ENCODE measurements at regions not wholly inside any gene's neighbourhood (a gene's known extent, or its start where the extent isn't known, plus 50 kb on each side); places are given as distances from the start of the nearest gene placed in this dataset.

DNA sequence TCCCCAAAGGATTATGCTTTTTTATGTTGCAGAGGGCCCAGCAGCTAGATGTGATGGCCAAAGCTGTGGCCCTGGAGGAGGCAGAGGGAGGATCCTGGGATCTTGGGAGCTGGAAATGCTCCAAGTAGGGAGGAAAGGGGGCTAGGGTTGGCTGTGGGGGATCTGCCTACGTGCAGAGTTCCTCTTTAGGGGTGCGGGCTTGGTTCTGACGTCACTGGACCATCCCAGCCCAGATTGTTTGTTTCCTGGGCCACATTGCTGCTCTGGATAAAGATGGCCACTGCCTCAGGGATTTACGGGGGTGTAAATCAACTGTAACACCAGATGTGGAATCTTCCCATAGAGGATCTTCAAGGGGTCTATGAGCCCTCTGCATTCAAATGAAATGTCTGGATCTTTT lies 110.3 kb upstream of the SYT13 start:
- peaks cover 11% of the 10 kb centered on the region for H3K4me1 Mint-ChIP-seq (ENCODE audit: low read depth, unreplicated experiment)
- H3K27ac Mint-ChIP-seq (ENCODE audit: unreplicated experiment) = no peak overlapping the region
- H3K4me1 ChIP-seq (ENCODE audit: insufficient read depth, low read length) = peaks cover 16% of the 10 kb centered on the region
- TF ChIP-seq EZH2 (IDR thresholded peaks at IDR 0.05; ENCODE audit: insufficient read depth, low read length) = no peak
- TF ChIP-seq, protein P1, sequence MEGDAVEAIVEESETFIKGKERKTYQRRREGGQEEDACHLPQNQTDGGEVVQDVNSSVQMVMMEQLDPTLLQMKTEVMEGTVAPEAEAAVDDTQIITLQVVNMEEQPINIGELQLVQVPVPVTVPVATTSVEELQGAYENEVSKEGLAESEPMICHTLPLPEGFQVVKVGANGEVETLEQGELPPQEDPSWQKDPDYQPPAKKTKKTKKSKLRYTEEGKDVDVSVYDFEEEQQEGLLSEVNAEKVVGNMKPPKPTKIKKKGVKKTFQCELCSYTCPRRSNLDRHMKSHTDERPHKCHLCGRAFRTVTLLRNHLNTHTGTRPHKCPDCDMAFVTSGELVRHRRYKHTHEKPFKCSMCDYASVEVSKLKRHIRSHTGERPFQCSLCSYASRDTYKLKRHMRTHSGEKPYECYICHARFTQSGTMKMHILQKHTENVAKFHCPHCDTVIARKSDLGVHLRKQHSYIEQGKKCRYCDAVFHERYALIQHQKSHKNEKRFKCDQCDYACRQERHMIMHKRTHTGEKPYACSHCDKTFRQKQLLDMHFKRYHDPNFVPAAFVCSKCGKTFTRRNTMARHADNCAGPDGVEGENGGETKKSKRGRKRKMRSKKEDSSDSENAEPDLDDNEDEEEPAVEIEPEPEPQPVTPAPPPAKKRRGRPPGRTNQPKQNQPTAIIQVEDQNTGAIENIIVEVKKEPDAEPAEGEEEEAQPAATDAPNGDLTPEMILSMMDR (IDR thresholded peaks at IDR 0.05; ENCODE audit: insufficient read depth, low read depth, low read length) = no peak
- no peak overlapping the region for H3K9ac ChIP-seq (ENCODE audit: low read length)
- H3K27me3 Mint-ChIP-seq (ENCODE audit: low read depth, unreplicated experiment) = peaks cover 79% of the 10 kb centered on the region
- H3K4me3 Mint-ChIP-seq (ENCODE audit: unreplicated experiment) = no peak overlapping the region
- FAIRE-seq = no peak
- H3K36me3 ChIP-seq (ENCODE audit: insufficient read depth, low read length) = no peaks in the 10 kb centered on the region
- no peak overlapping the region for H3K4me2 ChIP-seq (ENCODE audit: low read length)
- no peak overlapping the region for H3K4me3 ChIP-seq (ENCODE audit: insufficient read depth, low read depth, low read length)
- H3K27ac ChIP-seq (ENCODE audit: low read depth, low read length) = no peak overlapping the region
- no peaks in the 10 kb centered on the region for H3K9me3 ChIP-seq (ENCODE audit: insufficient read depth, low read depth, low read length)
- no peaks in the 10 kb centered on the region for H3K36me3 Mint-ChIP-seq (ENCODE audit: low read depth, unreplicated experiment)
- H2AFZ ChIP-seq (ENCODE audit: low read depth, low read length) = no peak overlapping the region
- H3K79me2 ChIP-seq (ENCODE audit: insufficient read depth, low read length) = no peaks in the 10 kb centered on the region
- H3K9me3 Mint-ChIP-seq (ENCODE audit: unreplicated experiment) = peaks cover 3% of the 10 kb centered on the region
- no peak for DNase-seq (ENCODE audit: low read depth)
- no peaks in the 10 kb centered on the region for H4K20me1 ChIP-seq (ENCODE audit: insufficient read depth, low read length)
- H3K27me3 ChIP-seq (ENCODE audit: insufficient read depth, low read length) = no peaks in the 10 kb centered on the region

GRCh38 chr11:45395947-45396346 lies 109.8 kb upstream of the SYT13 start:
- no peak overlapping the region for H3K27ac ChIP-seq (ENCODE audit: low read depth, low read length)
- H2AFZ ChIP-seq (ENCODE audit: low read depth, low read length) = no peak overlapping the region
- no peak overlapping the region for H3K27ac Mint-ChIP-seq (ENCODE audit: unreplicated experiment)
- no peak overlapping the region for H3K4me3 Mint-ChIP-seq (ENCODE audit: unreplicated experiment)
- no peaks in the 10 kb centered on the region for H3K36me3 ChIP-seq (ENCODE audit: insufficient read depth, low read length)
- H3K9me3 ChIP-seq (ENCODE audit: insufficient read depth, low read depth, low read length) = no peaks in the 10 kb centered on the region
- TF ChIP-seq, protein P1 (IDR thresholded peaks at IDR 0.05; ENCODE audit: insufficient read depth, low read depth, low read length) = no peak
- no peak for TF ChIP-seq EZH2 (IDR thresholded peaks at IDR 0.05; ENCODE audit: insufficient read depth, low read length)
- H3K4me2 ChIP-seq (ENCODE audit: low read length) = no peak overlapping the region
- no peaks in the 10 kb centered on the region for H3K36me3 Mint-ChIP-seq (ENCODE audit: low read depth, unreplicated experiment)
- DNase-seq (ENCODE audit: low read depth) (no peak), FAIRE-seq (no peak)
- no peaks in the 10 kb centered on the region for H3K27me3 ChIP-seq (ENCODE audit: insufficient read depth, low read length)
- H3K4me1 Mint-ChIP-seq (ENCODE audit: low read depth, unreplicated experiment) = peaks cover 11% of the 10 kb centered on the region
- peaks cover 83% of the 10 kb centered on the region for H3K27me3 Mint-ChIP-seq (ENCODE audit: low read depth, unreplicated experiment)
- H3K4me3 ChIP-seq (ENCODE audit: insufficient read depth, low read depth, low read length) = no peak overlapping the region
- H4K20me1 ChIP-seq (ENCODE audit: insufficient read depth, low read length) = no peaks in the 10 kb centered on the region
- no peaks in the 10 kb centered on the region for H3K79me2 ChIP-seq (ENCODE audit: insufficient read depth, low read length)
- H3K9ac ChIP-seq (ENCODE audit: low read length) = no peak overlapping the region
- H3K9me3 Mint-ChIP-seq (ENCODE audit: unreplicated experiment) = peaks cover 3% of the 10 kb centered on the region
- H3K4me1 ChIP-seq (ENCODE audit: insufficient read depth, low read length) = peaks cover 12% of the 10 kb centered on the region

DNA sequence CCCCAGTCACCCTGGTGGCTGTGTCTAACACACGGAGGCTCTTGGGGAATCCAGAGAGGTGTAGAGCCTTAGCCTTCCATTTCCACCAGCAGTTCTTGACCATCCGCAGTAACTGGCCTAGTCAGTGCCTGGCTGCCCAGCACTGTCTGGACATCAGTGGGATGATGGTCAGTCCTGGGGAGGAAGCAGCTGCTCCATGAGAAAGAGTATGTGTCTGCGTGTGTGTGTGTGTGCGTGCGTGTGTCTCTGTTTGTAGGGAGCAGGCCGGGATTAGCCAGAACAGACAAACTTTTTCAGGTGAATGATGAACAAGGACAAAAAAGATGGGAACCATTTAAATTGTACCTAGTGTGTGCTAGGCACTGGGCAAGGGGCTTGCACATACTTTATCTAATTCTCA lies 109.3 kb upstream of the SYT13 start:
- Mint-ChIP-seq H3K27me3 (ENCODE audit: low read depth, unreplicated experiment) (peaks cover 88% of the 10 kb centered on the region), H3K36me3 (ENCODE audit: low read depth, unreplicated experiment) (no peaks in the 10 kb centered on the region), H3K27ac (ENCODE audit: unreplicated experiment) (no peak overlapping the region), H3K4me3 (ENCODE audit: unreplicated experiment) (no peak overlapping the region), H3K4me1 (ENCODE audit: low read depth, unreplicated experiment) (peaks cover 6% of the 10 kb centered on the region), H3K9me3 (ENCODE audit: unreplicated experiment) (peaks cover 2% of the 10 kb centered on the region)
- H3K4me2 ChIP-seq (ENCODE audit: low read length) = no peak overlapping the region
- no peaks in the 10 kb centered on the region for H3K79me2 ChIP-seq (ENCODE audit: insufficient read depth, low read length)
- no peak for TF ChIP-seq EZH2 (IDR thresholded peaks at IDR 0.05; ENCODE audit: insufficient read depth, low read length)
- TF ChIP-seq, protein P1 (IDR thresholded peaks at IDR 0.05; ENCODE audit: insufficient read depth, low read depth, low read length) = no peak
- H3K9ac ChIP-seq (ENCODE audit: low read length) = no peak overlapping the region
- H4K20me1 ChIP-seq (ENCODE audit: insufficient read depth, low read length) = no peaks in the 10 kb centered on the region
- FAIRE-seq (no peak), DNase-seq (ENCODE audit: low read depth) (no peak)
- no peak overlapping the region for H3K4me3 ChIP-seq (ENCODE audit: insufficient read depth, low read depth, low read length)
- H3K27me3 ChIP-seq (ENCODE audit: insufficient read depth, low read length) = no peaks in the 10 kb centered on the region
- H3K27ac ChIP-seq (ENCODE audit: low read depth, low read length) = no peak overlapping the region
- H3K36me3 ChIP-seq (ENCODE audit: insufficient read depth, low read length) = no peaks in the 10 kb centered on the region
- H3K4me1 ChIP-seq (ENCODE audit: insufficient read depth, low read length) = peaks cover 8% of the 10 kb centered on the region
- no peak overlapping the region for H2AFZ ChIP-seq (ENCODE audit: low read depth, low read length)
- H3K9me3 ChIP-seq (ENCODE audit: insufficient read depth, low read depth, low read length) = no peaks in the 10 kb centered on the region
